ENCODE measurements at regions not wholly inside any gene's neighbourhood (a gene's known extent, or its start where the extent isn't known, plus 50 kb on each side); places are given as distances from the start of the nearest gene placed in this dataset.
A peak's percentile ranks its signal among the peaks of the same experiment; 100 is the strongest.

DNA sequence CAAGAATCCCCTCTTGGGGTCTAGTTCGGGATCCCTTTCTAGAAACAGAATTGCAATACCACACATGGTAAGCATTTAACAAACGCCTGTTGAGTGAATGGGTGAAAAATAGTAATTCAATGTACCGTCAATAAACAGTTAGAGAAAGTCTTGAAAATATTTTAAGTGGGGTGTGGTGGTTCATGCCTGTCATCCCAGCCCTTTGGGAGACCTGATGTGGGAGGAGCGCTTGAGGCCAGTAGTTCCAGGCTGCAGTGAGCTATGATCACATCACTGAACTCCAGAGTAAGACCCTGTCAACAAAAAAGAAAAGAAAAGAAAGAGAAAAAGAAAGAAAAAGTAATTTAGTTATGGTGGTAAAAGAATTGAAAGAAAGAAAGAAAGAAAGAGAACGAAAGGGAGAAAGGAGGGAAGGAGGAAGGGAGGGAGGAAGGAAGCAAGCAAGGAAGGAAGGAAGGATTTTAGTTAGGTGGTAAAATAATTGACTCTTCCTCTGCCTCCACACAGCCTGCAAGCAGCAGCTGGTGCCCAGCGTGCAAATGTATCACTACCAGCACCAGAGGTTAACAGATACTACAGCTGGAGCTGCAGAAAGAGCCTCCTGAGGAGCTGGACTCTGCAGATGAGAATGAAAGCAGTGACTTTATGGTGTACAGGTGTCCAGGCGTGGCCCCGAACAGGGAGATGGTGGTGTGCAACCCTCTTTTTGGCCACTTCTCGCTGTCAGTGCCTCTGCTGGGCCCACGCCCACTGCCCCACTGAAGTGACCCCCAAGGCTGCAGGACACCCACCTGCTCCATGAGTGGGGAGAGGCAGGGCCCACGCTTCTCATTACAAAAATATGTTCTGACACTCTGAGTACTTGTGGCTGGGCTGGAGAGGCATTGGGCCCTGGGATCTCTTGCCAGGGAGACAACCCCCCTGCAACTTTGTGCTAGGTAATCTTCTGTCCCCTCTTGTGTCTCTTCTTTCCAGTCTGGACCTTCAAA is 135.4 kb downstream of the BAMBI start:
- DNase-seq, result no peak

DNA sequence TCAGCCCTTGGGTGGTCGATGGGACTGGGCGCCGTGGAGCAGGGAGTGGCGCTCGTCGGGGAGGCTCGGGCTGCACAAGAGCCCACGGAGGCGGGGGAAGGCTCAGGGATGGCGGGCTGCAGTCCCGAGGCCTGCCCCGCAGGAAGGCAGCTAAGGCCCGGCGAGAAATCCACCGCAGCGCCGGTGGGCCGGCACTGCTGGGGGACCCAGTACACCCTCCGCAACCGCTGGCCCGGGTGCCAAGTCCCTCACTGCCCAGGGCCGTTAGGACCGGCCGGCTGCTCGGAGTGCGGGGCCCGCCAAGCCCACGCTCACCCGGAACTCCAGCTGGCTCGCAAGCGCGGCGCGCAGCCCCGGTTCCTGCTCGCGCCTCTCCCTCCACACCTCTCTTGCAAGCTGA is 138.4 kb downstream of the BAMBI start:
- DNase-seq, result no peak

DNA sequence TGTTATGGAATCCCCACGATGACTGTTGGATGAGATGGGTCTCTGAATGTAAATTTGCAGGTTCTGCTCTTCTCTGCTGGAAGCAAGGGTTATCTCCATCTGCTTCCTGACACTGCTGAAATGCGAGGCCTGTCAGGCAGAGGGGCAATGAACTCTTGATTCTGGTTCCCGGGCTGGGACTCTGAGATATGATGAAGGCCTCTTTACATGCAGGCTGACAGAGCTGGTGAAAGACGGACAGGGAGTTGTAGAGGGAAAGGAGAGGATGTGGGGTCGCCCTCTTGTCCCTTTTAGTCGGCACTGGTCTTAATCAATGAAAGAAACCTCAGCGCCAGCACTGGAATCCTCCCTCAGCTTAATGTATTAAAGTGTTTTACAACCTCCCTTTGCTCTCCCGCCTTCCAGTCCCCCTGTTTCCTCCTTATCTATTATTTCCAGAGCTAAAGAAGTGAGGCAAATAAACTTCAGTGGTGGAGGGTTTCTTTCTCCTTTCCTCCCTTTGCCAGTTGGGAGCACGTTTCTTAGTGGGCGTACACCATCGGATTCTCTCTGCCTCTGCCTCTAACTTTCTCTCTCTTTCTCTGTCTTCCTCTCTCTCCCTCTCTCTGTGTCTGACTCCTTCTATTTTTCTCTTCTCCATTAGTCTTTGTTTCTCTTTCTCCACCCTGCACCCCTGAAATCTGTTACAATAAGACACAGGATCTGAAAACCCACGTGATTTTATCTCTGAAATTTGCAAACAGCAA is 145.6 kb downstream of the BAMBI start:
- DNase-seq, result no peak

DNA sequence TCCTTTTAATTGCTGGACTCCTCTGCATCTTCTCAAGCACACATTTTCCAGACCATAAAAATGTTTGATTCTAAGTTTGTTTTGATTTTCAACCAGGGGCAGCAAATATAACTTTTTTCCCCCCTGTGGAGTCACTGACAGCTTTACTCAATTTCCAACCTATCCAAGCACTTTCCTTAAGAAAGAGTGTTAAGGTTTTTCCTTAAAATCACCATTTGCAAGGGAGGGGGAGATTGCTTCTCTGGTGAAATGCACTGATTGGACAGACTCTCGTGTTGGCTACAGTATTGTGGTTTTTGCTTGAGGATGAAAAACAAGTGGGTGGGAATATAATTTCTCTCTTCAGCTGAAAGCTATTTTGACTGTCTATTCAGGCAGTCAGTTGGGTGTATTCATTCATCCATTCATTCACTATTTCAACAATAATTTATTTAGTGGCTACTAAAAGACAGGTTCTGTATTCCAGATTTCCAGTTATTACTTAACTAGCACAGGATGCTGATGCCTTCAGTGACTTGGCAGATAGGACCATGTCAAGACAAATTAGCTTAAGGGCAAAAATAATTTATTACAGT is 146.3 kb downstream of the BAMBI start:
- DNase-seq, result no peak

DNA sequence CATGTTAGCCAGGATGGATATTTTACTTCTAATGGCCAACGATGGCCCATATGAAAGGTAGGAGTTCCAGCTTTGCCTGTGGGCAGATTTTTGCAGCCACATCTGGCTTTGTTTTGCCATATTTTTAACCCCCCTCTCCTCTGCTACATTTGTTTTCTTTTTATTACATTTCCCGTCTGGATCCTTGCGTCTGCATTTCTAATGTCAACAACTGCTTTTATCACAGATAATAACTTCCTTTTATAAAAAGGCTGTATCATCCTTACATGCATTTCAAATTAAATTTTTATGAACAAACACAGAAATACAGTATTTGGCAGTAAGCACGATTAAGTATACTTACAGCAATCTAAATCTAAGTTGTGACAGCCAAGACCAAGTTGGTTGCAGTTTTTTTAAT is 156.0 kb downstream of the BAMBI start:
- peak; percentile 32 for DNase-seq

DNA sequence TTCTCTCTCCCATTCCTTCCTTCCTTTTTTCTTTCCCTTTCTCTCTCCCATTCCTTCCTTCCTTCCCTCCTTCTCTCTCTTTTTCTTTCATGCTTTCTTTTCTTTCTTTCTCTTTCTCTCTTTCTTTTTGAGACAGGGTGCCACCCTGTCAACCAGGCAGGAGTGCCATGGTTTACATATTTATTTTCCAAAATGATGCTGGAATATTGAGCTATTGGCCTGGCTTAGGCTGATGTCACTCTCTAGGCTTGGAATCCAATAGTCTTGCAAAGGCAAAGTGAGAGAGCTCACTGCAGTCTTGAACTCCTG is 159.1 kb downstream of the BAMBI start:
- DNase-seq, result no peak

DNA sequence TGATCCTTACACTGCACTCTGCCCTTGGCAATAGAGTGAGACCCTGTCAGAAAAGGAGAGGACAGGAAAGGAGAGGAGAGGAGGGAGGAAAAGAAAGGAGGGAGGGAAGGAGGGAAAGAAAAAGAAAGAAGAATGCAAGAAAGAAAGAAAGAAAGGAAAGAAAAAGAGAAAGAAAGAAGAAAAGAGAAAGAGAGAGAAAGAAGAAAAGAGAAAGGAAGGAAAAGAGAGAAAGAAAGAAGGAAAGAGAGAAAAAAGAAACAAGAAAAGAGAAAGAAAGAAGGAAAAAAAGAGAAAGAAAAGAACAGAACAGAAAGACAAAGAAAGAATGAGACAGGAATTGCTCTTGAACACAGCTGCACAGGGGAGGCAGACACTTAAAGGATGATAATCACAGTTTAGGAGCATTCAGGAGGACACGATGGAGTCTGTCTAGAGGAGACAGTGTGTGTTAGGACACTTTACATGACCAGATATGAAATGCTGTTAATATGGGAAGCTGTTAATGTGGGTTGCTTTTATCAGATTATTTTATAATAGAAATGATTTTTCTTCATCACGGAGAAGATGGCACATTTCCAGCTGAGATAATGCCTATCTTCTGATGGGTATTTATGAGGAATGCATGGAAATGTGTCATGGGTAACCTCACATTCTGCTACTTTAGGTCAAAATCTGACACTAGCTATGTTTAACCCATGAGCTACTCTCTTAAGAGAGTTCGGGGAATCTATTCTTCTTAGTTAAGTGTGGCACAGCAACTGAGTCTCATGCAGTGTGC is 160.5 kb downstream of the BAMBI start:
- peak; percentile 44 for DNase-seq

DNA sequence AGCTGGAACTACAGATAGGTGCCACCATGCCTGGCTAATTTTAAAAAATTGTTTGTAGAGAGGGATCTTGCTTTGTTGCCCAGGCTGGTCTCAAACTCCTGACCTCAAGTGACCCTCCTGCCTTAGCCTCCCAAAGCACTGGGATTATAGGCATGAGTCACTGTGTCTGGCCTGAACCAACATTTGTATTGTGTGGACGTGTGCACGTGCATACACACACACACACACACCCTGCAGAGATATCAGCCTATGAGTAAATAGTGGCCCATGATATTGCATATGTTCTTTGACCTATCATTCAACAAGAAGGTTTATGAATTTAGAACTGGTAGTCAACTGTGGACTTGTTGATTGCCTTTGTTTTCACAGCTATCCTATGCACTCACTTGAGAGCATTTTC is 161.6 kb downstream of the BAMBI start:
- DNase-seq, result peak; percentile 46

DNA sequence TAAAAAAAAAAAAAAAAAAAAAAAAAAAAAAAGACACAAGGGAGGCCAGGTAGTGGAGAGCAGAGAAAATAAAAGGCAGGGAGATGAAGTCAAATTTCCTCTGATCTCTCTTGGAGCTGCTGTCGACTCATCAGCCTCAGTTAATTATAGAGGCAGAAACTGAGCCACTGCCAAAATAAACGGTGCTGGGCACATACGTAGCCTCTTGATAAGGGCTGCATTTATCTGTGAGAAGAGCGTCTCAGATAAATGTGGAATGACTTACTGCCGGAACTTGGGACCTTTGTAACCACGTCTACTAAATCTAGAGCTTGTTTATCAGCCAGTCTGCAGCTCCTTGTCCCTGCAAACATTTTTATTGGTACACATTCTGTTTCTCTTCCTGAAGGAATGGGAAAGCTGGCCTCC is 162.3 kb downstream of the BAMBI start:
- DNase-seq, result peak; percentile 68

DNA sequence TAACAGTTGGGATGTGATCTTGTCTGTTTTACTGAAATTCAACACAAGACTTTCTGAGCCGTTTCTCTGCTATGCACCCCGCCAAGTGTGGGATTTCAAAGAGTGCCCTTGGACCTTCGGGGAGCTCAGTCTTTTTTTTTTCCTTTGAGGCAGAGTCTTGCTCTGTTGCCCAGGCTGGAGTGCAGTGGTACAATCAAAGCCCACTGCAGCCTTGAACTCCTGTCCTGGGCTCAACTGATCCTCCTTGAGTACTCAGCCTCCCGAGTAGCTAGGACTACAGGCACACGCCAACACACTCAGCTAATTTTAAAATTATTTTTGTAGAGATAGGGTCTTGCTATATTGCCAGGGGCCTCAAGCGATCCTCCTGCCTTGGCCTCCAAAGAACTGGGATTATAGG is 162.9 kb downstream of the BAMBI start:
- DNase-seq, result no peak

DNA sequence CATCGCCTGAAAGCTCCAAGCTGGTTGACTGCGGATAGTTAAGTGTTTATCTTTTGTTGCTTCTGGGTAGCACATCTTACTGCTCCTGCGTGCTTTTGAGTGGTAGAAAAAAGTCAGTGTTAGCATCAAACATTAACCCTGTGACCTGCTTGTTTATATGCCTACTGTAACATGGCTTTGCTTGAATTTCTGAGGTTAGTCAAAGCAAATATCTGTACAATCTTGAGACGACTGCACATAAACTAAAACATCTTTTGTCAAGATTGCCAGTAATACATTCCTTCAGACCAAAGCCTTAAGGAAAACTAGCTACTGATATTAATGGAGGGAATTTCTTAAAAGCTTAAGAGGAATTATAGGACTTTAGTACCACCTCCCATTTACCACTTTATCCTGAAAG is 163.7 kb downstream of the BAMBI start:
- peak; percentile 21 for DNase-seq

DNA sequence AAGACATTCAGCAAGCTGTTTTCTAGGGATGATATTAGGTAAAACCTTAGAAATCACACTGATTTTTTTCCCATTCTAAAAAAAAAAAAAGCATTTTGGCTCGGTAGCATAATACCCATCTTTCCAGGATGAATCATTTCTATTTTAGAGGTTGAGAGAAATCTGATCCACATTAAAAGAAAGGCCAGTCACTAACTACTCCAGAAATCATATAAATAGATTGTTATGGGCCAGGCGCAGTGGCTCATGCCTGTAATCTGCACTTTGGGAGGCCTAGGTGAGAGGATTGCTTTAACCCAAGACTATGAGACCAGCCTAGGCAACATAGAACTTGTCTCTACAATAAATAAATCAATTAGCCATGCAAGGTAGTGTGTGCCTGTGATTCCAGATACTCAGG is 164.3 kb downstream of the BAMBI start:
- DNase-seq, result peak; percentile 78

DNA sequence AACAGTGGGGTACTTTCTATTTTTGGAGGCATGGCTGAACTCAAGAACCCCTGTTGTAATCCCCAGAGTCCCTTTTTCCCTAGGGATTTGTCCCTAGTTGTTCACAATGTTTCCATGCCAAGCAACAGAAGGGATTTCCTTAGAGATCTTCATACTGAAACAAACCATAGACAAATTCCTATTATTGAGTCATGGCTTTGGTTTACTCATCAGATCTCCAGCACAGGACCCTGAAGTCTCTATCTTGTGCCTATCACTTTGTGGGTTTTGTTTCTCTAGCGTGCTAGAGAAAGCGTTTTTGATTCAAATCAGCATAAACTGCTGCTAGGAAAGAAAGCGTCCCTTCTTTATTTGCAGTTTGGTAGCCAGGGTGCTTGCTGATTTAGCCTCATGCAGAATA is 165.0 kb downstream of the BAMBI start:
- DNase-seq, result peak; percentile 95

DNA sequence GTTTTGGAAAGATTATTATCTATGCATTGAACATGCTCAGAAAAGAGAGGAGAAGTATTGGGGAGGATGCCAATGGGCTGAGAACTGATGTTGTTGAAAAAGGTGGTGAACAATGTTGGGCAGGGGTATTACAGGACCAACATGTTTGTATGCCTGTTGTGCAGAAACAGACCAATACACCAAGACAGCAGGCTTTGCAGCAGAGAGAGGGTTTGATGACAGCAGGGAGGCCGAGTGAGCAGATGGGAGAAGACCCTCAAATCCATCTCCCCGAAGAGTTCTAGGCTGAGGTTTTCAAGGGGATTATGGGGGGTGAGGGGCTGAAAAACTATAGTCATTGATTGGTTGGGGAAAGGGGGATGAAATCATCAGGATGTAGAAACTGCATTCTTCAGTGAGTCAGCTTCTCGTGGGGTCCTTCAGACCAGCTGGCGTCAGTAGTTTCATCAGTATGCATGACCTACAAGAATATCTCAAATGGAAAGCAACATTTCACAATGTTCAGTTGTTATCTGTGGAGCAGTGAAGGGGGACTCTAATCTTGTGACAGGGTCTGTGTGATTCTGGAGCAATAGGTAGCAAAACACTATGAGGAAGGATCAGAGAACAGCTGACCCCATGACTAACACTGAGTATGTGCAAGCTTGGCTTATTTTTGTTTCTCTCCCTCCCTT is 167.8 kb downstream of the BAMBI start:
- DNase-seq, result peak; percentile 41

DNA sequence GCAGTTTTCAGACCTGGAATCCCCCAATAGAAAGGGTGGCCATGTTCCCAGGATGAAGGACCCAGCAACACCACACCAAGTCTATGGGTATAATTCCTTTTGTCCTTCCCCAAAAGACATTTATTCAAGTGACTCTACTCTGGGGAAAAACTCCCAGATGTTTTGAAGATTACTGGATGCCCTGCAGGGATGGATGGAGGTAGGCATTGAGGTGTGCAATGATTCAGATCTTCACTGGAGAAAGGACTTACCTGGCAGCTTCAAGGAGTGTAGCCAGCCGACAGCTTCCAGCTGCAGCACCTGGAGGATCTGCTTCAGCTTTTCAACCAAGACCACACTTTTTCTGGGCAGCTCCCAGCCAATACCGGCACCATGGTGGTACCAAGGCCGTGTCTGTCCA is 172.0 kb downstream of the BAMBI start:
- DNase-seq, result no peak

DNA sequence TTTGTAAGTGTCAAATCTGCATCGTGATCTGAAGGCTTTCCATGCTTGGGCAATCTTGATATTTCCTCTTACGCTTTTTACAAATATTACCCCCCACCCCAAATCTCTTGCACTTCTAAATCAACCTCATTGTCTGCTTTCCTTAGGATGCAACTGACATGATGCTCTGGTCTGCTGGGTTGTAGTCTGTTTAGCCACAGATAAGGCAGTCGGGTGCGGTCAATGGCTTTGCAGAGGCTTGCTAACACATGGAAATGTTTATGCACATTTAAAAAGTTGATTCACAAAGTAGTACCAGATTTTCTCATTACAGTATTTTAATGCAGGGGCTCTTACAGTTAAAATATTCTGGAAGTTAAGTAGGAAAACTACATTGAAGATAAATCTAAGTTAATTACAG is 172.5 kb downstream of the BAMBI start:
- no peak for DNase-seq

DNA sequence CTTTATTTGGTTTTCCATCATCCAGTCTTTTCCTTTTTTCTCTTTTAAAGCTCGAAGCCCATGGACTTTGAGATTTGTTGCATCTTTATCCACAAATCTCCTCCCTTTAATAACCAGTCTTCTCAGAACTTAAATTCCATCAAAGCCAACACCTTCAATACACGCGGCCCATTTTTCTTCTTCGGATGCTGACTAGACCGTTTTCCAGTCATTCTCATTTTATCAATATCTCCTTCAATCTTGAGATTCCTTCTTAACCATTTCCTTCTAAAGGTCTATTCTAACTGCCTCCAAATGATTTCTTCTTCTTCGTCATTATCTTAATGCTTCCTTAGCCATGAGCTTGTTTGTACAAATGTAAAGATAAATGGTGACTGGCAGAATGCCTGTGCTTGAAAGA is 173.5 kb downstream of the BAMBI start:
- no peak for DNase-seq

DNA sequence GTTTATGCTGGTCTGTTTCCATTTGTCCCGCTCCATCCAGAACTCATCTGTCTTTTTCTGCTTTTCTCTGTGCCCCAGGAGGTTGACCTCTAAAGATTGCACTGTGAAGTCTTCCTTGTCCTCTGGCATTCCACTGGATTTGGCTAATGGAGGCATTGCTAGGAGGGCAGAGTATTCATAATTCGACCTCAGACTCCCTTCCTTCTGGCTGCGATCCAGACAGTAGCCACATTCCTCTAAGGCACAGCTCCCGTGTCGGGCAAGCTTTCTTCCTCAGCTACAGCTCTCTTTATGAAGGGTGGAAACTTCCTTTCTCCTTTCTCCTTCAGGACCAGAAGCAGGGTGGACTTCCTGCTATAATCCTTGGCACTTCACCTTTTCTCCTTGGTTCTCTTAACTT is 175.9 kb downstream of the BAMBI start:
- DNase-seq, result peak; percentile 63

DNA sequence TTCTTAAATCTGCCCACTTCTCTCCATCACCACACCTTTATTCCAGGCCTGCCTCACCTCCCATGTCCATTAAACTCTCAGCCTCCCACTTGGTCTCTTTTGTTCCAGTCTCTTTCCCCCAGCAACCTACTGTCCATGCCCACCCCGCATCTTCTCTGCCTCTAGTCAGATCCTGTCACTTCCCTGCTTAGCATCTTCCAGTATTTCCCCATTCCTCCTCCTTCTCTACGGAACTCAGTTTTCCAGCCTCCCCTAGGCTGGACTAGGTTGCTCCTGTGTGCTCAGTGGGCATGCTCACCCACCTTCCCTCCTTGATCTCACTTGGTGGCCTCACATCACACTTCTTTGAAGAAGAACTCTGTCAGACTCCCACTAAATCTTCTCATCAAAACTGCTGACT is 179.8 kb downstream of the BAMBI start:
- no peak for DNase-seq

DNA sequence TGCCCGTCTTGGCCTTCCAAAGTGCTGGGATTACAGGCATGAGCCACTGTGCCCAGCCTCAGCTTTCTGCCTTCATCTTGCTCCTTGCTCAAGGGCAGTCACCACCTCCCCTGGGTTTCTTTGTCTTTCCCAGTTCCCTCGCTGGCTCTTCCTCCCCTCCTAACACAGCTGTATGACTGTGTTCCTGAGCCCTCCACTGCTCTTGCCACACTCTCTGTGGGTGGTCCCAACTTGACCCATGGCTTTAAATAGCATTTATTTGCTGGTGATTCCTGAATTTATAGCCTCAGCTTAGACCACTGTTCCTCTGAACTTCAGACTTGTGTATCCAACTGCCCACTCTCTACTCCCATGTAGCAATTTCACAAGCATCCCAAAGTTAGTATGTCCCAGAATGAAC is 181.3 kb downstream of the BAMBI start:
- no peak for DNase-seq

DNA sequence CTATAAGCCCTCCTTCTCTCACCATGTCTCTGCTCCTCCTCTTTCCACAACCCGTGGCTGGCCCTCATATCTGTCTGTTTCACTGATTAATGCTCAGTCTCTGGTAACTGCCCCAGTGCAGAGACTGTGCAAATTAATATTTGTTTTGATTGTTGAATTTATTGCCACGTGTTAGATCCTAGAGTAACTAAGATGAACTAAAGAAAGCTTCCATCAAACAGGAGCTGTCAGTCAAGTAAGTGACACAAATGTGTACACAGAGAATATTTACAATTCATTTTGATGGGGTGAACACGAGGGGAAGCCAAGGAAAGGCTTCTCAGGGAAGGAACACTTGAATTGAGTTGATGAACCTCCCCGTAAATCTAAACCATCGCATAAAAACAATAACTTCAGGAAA is 182.5 kb downstream of the BAMBI start:
- no peak for DNase-seq

DNA sequence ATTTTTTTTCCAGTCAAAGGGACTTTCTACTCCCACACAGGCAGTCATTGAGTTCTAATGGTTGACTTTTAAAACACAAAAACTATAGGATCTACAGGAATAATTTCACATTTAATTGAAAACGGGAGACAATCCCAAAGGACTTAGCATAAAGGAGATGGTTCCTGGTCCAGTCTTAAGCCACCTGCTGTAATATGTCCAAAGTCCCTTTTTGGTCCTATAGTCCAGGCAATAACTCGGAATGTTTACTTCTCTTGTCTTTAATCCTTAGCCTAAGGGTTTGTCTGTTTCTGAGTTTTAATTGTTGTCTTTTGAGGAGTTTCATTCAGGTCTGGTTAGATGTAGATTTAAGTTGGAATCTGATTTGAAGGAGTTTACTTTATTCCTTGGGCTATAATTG is 184.9 kb downstream of the BAMBI start:
- DNase-seq, result no peak
